ENCODE measurements at regions not wholly inside any gene's neighbourhood (a gene's known extent, or its start where the extent isn't known, plus 50 kb on each side); places are given as distances from the start of the nearest gene placed in this dataset.

GRCh38 chr7:91784469-91784868 is 96.0 kb downstream of the MTERF1 start:
- H2BK15ac ChIP-seq (ENCODE audit: low read length) = no peak overlapping the region
- no peak overlapping the region for H3K9ac ChIP-seq (ENCODE audit: low read depth, low read length, poor library complexity)
- H3K27ac ChIP-seq (replicated peaks; ENCODE audit: low read length) = no peak overlapping the region
- no peak overlapping the region for H3K18ac ChIP-seq (ENCODE audit: low read length)
- no peak overlapping the region for H2BK12ac ChIP-seq (ENCODE audit: low read length)
- no peak overlapping the region for H2BK5ac ChIP-seq (ENCODE audit: low read length)
- H3K79me1 ChIP-seq (ENCODE audit: low read depth, low read length) = no peaks in the 10 kb centered on the region
- H3K36me3 ChIP-seq (replicated peaks in 1 of 2; ENCODE audit: control insufficient read depth in 2 of 2, insufficient read depth in 2 of 2, low read length in 2 of 2) = no peaks in the 10 kb centered on the region
- no peaks in the 10 kb centered on the region for H3K27me3 ChIP-seq (ENCODE audit: control insufficient read depth in 3 of 3, insufficient read depth in 3 of 3, low read depth in 1 of 3, low read length in 3 of 3)
- H3K4me2 ChIP-seq (ENCODE audit: insufficient read depth, low read length, poor library complexity, severe bottlenecking) = no peak overlapping the region
- no peak overlapping the region for H2AFZ ChIP-seq (ENCODE audit: low read length)
- no CpG with 5 or more reads among the region's 3 CpGs for WGBS, 2 donors (ENCODE audit: extremely low coverage in 2 of 2, insufficient read length in 2 of 2, insufficient replicate concordance in 1 of 2)
- no peak overlapping the region for H2BK120ac ChIP-seq (ENCODE audit: low read depth, low read length)
- H3K9me3 ChIP-seq (replicated peaks in 1 of 2; ENCODE audit: control insufficient read depth in 2 of 2, insufficient read depth in 1 of 2, low read depth in 1 of 2, low read length in 2 of 2) = no peaks in the 10 kb centered on the region
- H4K91ac ChIP-seq (ENCODE audit: low read depth, low read length, poor library complexity) = no peak overlapping the region
- H3K4me3 ChIP-seq (ENCODE audit: low read length in 2 of 2) = no peak overlapping the region
- H3K23ac ChIP-seq (ENCODE audit: low read depth, low read length, poor library complexity) = no peak overlapping the region
- no peak for DNase-seq (ENCODE audit: low spot score)
- no peak overlapping the region for H4K8ac ChIP-seq (ENCODE audit: low read depth, low read length)
- no peak overlapping the region for H3K14ac ChIP-seq (ENCODE audit: low read length)
- no peak overlapping the region for H3K4ac ChIP-seq (ENCODE audit: low read length)
- no peak overlapping the region for H2AK5ac ChIP-seq (ENCODE audit: low read depth, low read length)
- peaks cover 0 to 2% of the 10 kb centered on the region in 2 donors for H3K4me1 ChIP-seq (ENCODE audit: control insufficient read depth in 2 of 2, insufficient read depth in 1 of 2, low read depth in 1 of 2, low read length in 2 of 2)

DNA sequence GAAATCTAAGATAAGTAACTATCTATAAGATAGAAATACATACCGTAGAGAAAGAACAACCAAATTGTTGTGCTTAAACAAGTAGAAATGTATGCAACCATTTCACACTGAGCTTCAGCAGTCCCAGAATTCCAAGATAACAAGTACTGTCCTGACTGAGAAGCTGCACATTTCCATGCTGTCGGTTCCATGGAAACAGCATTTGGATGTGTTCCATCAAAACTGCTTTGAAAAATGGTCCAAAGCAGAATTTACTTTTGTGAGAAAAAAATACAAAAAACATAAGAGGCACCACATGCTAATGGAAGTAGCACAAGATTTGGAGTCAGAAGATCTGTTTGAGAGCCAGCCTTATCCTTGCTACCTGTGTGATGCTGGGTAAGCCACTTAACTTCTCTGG is 92.6 kb downstream of the MTERF1 start:
- Histone ChIP-seq H2BK5ac (ENCODE audit: low read length) (no peak overlapping the region), H3K27ac (replicated peaks; ENCODE audit: low read length) (no peak overlapping the region), H3K23ac (ENCODE audit: low read depth, low read length, poor library complexity) (no peak overlapping the region), H4K8ac (ENCODE audit: low read depth, low read length) (no peak overlapping the region), H3K36me3 (replicated peaks in 1 of 2; ENCODE audit: control insufficient read depth in 2 of 2, insufficient read depth in 2 of 2, low read length in 2 of 2) (no peaks in the 10 kb centered on the region), H2BK15ac (ENCODE audit: low read length) (no peak overlapping the region), H2BK12ac (ENCODE audit: low read length) (no peak overlapping the region), H3K18ac (ENCODE audit: low read length) (no peak overlapping the region), H3K27me3 (ENCODE audit: control insufficient read depth in 3 of 3, insufficient read depth in 3 of 3, low read depth in 1 of 3, low read length in 3 of 3) (no peaks in the 10 kb centered on the region), H2AK5ac (ENCODE audit: low read depth, low read length) (no peak overlapping the region), H3K4ac (ENCODE audit: low read length) (no peak overlapping the region), H3K9ac (ENCODE audit: low read depth, low read length, poor library complexity) (no peak overlapping the region), H3K9me3 (replicated peaks in 1 of 2; ENCODE audit: control insufficient read depth in 2 of 2, insufficient read depth in 1 of 2, low read depth in 1 of 2, low read length in 2 of 2) (peaks cover 0 to 12% of the 10 kb centered on the region in 2 donors), H2BK120ac (ENCODE audit: low read depth, low read length) (no peak overlapping the region), H3K79me1 (ENCODE audit: low read depth, low read length) (no peaks in the 10 kb centered on the region), H3K4me3 (ENCODE audit: low read length in 2 of 2) (no peak overlapping the region), H4K91ac (ENCODE audit: low read depth, low read length, poor library complexity) (no peak overlapping the region), H2AFZ (ENCODE audit: low read length) (no peak overlapping the region), H3K4me2 (ENCODE audit: insufficient read depth, low read length, poor library complexity, severe bottlenecking) (no peak overlapping the region), H3K4me1 (ENCODE audit: control insufficient read depth in 2 of 2, insufficient read depth in 1 of 2, low read depth in 1 of 2, low read length in 2 of 2) (peaks cover 0 to 2% of the 10 kb centered on the region in 2 donors), H3K14ac (ENCODE audit: low read length) (no peak overlapping the region)
- no peak for DNase-seq (ENCODE audit: low spot score)
- WGBS, 2 donors (ENCODE audit: extremely low coverage in 2 of 2, insufficient read length in 2 of 2, insufficient replicate concordance in 1 of 2) = no CpG with 5 or more reads among the region's 2 CpGs

DNA sequence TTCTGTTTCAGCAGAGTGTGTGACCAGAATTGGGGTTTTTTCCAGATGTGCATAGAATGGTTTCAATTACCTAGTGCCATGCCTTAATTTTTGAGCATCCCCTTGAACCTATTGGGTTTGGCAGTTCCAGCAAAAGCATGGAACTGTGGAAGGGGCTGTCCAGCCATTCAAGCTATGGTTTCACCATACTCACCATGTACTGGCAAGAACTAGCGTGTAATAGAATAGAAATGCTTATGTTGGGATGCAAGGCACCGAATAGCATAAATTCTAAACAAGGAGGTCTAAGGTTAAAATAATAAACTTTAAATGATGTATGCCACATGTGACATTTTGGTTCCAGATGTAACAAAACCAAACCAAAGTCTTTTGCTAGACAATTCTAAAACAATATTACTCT is 91.4 kb downstream of the MTERF1 start:
- no peak overlapping the region for H3K27ac ChIP-seq (replicated peaks; ENCODE audit: low read length)
- no peaks in the 10 kb centered on the region for H3K79me1 ChIP-seq (ENCODE audit: low read depth, low read length)
- no peak overlapping the region for H2BK12ac ChIP-seq (ENCODE audit: low read length)
- DNase-seq (ENCODE audit: low spot score) = no peak
- peaks cover 0 to 12% of the 10 kb centered on the region in 2 donors for H3K9me3 ChIP-seq (replicated peaks in 1 of 2; ENCODE audit: control insufficient read depth in 2 of 2, insufficient read depth in 1 of 2, low read depth in 1 of 2, low read length in 2 of 2)
- H3K4me1 ChIP-seq (ENCODE audit: control insufficient read depth in 2 of 2, insufficient read depth in 1 of 2, low read depth in 1 of 2, low read length in 2 of 2) = peaks cover 0 to 2% of the 10 kb centered on the region in 2 donors
- no peak overlapping the region for H3K4me3 ChIP-seq (ENCODE audit: low read length in 2 of 2)
- H2AFZ ChIP-seq (ENCODE audit: low read length) = no peak overlapping the region
- no peak overlapping the region for H4K91ac ChIP-seq (ENCODE audit: low read depth, low read length, poor library complexity)
- H3K14ac ChIP-seq (ENCODE audit: low read length) = no peak overlapping the region
- no peak overlapping the region for H3K4ac ChIP-seq (ENCODE audit: low read length)
- no peak overlapping the region for H2AK5ac ChIP-seq (ENCODE audit: low read depth, low read length)
- no peak overlapping the region for H4K8ac ChIP-seq (ENCODE audit: low read depth, low read length)
- H2BK15ac ChIP-seq (ENCODE audit: low read length) = no peak overlapping the region
- no peaks in the 10 kb centered on the region for H3K36me3 ChIP-seq (replicated peaks in 1 of 2; ENCODE audit: control insufficient read depth in 2 of 2, insufficient read depth in 2 of 2, low read length in 2 of 2)
- no peak overlapping the region for H3K23ac ChIP-seq (ENCODE audit: low read depth, low read length, poor library complexity)
- no peak overlapping the region for H3K18ac ChIP-seq (ENCODE audit: low read length)
- no CpG with 5 or more reads among the region's 2 CpGs for WGBS, 2 donors (ENCODE audit: extremely low coverage in 2 of 2, insufficient read length in 2 of 2, insufficient replicate concordance in 1 of 2)
- H3K4me2 ChIP-seq (ENCODE audit: insufficient read depth, low read length, poor library complexity, severe bottlenecking) = no peak overlapping the region
- no peak overlapping the region for H2BK5ac ChIP-seq (ENCODE audit: low read length)
- H2BK120ac ChIP-seq (ENCODE audit: low read depth, low read length) = no peak overlapping the region
- no peaks in the 10 kb centered on the region for H3K27me3 ChIP-seq (ENCODE audit: control insufficient read depth in 3 of 3, insufficient read depth in 3 of 3, low read depth in 1 of 3, low read length in 3 of 3)
- no peak overlapping the region for H3K9ac ChIP-seq (ENCODE audit: low read depth, low read length, poor library complexity)

- Histone ChIP-seq H3K79me1 (ENCODE audit: low read depth, low read length) (no peaks in the 10 kb centered on the region), H4K91ac (ENCODE audit: low read depth, low read length, poor library complexity) (no peak overlapping the region), H3K27me3 (ENCODE audit: control insufficient read depth in 3 of 3, insufficient read depth in 3 of 3, low read depth in 1 of 3, low read length in 3 of 3) (no peaks in the 10 kb centered on the region), H4K8ac (ENCODE audit: low read depth, low read length) (no peak overlapping the region), H3K9ac (ENCODE audit: low read depth, low read length, poor library complexity) (no peak overlapping the region), H3K27ac (replicated peaks; ENCODE audit: low read length) (no peak overlapping the region), H3K4ac (ENCODE audit: low read length) (no peak overlapping the region), H2BK120ac (ENCODE audit: low read depth, low read length) (no peak overlapping the region), H3K18ac (ENCODE audit: low read length) (no peak overlapping the region), H3K4me3 (ENCODE audit: low read length in 2 of 2) (no peak overlapping the region), H2BK15ac (ENCODE audit: low read length) (no peak overlapping the region), H3K23ac (ENCODE audit: low read depth, low read length, poor library complexity) (no peak overlapping the region), H3K9me3 (replicated peaks in 1 of 2; ENCODE audit: control insufficient read depth in 2 of 2, insufficient read depth in 1 of 2, low read depth in 1 of 2, low read length in 2 of 2) (peaks cover 0 to 12% of the 10 kb centered on the region in 2 donors), H3K14ac (ENCODE audit: low read length) (no peak overlapping the region), H2BK12ac (ENCODE audit: low read length) (no peak overlapping the region), H2AFZ (ENCODE audit: low read length) (no peak overlapping the region), H3K4me1 (ENCODE audit: control insufficient read depth in 2 of 2, insufficient read depth in 1 of 2, low read depth in 1 of 2, low read length in 2 of 2) (peaks cover 0 to 2% of the 10 kb centered on the region in 2 donors), H2AK5ac (ENCODE audit: low read depth, low read length) (no peak overlapping the region), H2BK5ac (ENCODE audit: low read length) (no peak overlapping the region), H3K4me2 (ENCODE audit: insufficient read depth, low read length, poor library complexity, severe bottlenecking) (no peak overlapping the region), H3K36me3 (replicated peaks in 1 of 2; ENCODE audit: control insufficient read depth in 2 of 2, insufficient read depth in 2 of 2, low read length in 2 of 2) (no peaks in the 10 kb centered on the region)
- no CpG with 5 or more reads among the region's 1 CpG for WGBS, 2 donors (ENCODE audit: extremely low coverage in 2 of 2, insufficient read length in 2 of 2, insufficient replicate concordance in 1 of 2)
- DNase-seq (ENCODE audit: low spot score) = no peak
Measured at GRCh38 chr7:91789558-91789957, 90.9 kb downstream of the MTERF1 start.
